NCI-H524 (cell line): ENCODE measurements at regions not wholly inside any gene's neighbourhood (a gene's known extent, or its start where the extent isn't known, plus 50 kb on each side); places are given as distances from the start of the nearest gene placed in this dataset.

Source experiments
- DNase-seq, 2 experiments: peaks; one replicate each; lab custom pipeline; 2025; lab: John Stamatoyannopoulos, UW

DNA sequence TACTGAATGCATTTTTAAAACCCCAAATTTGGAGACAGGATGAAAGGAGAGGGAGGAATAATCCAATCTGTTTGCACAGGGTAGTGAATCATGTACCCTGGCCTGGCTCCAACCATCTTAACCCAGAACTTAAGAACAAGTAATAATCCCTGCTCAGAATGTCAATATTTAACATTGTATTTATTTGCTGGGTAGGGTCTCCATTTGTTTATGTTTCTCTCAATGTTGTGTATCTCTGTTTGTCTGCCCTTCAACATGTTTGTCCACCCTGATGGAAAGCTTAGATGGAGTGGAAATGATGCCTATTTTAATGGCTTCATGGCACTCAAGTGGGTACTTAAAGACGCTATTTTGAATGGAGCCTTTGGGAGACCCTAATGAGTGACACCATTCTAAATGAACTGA lies 54.4 kb upstream of the CDC42BPA start:
- no peak for DNase-seq

DNA sequence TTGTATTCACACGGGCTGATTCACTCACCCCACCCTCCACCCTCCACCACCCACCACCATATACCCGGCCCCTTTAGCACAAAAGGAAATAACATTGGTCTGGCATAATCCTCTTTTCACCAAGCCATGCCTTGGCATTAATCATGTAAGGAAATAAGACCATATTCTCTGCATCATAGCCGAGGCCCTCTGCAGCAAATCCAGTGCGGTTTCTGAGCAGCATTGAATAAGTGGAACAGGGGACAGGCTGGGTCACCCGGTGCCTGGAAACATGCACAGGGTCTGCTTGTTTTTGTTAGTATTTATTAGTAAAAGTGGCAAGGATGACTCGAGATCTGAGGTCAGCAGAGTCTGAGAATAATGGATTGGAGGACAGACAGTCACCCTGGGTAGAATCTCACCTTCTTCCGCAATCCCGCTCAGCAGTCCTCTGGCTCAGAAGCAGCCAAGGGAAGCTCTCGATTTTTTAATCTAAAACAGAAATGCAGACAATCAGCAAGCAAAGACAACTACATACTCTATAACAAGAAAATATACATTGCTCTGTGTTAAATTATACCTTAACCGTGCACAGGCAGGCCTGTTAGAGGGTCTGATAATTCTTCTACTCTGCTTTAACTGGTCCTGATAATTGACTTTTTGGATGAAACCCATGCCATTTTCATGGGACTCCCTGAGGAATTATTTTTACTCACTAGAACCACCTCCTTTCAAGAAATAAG lies 52.4 kb upstream of the CDC42BPA start:
- no peak for DNase-seq

- no peak for DNase-seq
These were observed 50.9 kb upstream of the CDC42BPA start for GRCh38 chr1:227369102-227369760.
